Non-pigmented ciliary epithelial cell (primary cell): ENCODE measurements at regions not wholly inside any gene's neighbourhood (a gene's known extent, or its start where the extent isn't known, plus 50 kb on each side); places are given as distances from the start of the nearest gene placed in this dataset.
"Not testable (repeated sequence)": the region's sequence is repeated elsewhere in the genome, so short reads cannot be mapped to it uniquely, and the experiment has no call there.

Experiments used
- DNase-seq: peaks from one replicate; pipeline ENCODE4 v3.0.0-alpha.2; 2010; ENCODE audit warnings: low read depth

- DNase-seq, result no peak
These were observed 311.7 kb upstream of the HTR2C start for GRCh38 chrX:114272096-114272686.

DNA sequence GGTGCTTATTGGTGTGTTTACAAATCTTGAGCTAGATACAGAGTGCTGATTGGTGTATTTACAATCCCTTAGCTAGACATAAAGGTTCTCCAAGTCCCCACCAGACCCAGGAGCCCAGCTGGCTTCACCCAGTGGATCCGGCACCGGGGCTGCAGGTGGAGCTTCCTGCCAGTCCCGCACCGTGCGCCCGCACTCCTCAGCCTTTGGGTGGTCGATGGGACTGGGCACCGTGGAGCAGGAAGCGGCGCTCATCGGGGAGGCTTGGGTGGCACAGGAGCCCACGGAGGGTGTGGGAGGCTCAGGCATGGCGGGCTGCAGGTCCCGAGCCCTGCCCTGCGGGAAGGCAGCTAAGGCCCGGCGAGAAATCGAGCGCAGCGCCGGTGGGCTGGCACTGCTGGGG is 313.5 kb upstream of the HTR2C start:
- DNase-seq, result not testable (repeated sequence)

DNA sequence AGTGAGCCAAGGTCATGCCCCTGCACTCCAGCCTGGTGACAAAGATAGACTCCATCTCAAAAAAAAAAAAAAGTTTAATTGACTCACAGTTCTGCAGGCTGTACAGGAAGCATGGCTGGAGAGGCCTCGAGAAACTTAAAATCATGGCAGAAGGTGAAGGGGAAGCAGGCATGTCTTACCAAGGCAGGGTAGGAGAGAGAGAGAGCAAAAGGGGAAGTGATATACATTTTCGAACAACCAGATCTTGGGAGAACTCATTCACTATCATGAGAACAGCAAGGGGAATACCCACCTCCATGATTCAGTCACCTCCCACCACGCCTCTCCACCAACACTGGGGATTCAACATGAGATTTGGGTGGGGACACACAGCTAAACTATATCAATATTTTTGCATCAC is 315.2 kb upstream of the HTR2C start:
- no peak for DNase-seq

GRCh38 chrX:114267142-114267541 is 316.7 kb upstream of the HTR2C start:
- DNase-seq, result no peak

GRCh38 chrX:114252186-114252585 is 331.7 kb upstream of the HTR2C start:
- DNase-seq, result no peak

- no peak for DNase-seq
These were observed 332.3 kb upstream of the HTR2C start for GRCh38 chrX:114251575-114251974.

DNA sequence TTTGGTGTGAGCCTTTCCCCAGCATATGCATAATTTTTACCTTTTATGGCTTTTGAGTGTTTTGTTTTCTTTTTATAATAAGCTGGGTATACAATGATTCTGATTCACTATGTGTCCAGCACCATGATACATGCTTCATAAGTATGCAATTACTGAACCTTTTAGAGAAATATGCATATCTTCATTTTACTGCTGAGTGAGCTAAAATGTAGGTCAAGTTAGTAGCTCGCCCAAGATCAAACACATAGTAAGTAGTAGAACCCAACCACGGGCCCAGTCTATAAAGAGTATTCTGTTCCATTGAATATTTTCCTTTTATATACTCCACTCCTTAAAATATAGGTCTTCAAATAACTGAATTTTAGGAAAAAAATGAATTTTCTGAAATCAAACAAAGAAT is 362.4 kb upstream of the HTR2C start:
- no peak for DNase-seq

- no peak for DNase-seq
These were observed 373.0 kb upstream of the HTR2C start for GRCh38 chrX:114210879-114211278.

- DNase-seq, result no peak
These were observed 382.3 kb upstream of the HTR2C start for GRCh38 chrX:114201622-114202021.

DNA sequence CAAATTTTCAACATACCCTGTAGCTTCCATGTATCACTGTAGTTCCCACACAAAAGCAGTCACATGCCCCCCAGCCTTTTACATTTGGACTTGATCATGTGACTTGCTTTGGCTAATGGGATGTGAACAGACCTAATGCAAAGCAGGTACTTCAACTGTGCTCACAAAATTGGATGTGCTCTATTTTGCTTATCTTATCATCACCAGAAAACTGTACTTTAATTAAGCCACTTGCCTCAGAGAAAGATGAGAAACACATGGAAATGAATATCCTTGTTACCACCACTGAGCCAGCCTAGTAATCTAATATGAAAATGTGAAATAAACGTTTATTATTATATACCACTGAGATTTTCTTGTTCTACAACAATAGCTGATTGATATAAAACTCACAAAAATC is 402.7 kb upstream of the HTR2C start:
- no peak for DNase-seq

DNA sequence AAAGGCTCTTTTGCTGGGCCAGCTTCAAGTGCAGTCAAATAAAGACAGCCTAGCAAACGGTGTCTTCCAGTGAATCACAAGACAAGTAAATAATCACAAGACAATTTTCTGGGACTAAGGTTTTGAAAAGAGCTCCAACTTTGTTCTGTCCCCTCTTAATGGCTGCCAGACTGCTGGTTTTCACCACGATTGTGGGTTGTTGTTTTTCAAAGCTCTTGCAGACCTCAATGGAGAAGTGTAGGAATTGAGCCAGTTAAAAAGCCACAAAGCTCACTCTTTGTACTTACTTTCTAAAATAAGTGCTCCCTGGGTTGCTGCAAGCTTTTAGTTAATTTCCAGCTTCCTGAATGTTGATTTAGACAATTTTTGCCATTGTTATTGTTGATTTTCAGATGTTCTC is 405.8 kb upstream of the HTR2C start:
- DNase-seq, result no peak

GRCh38 chrX:114167276-114167675 is 416.6 kb upstream of the HTR2C start:
- DNase-seq, result not testable (repeated sequence)

GRCh38 chrX:114166601-114167000 is 417.3 kb upstream of the HTR2C start:
- DNase-seq, result no peak

- no peak for DNase-seq
These were observed 418.3 kb upstream of the HTR2C start for GRCh38 chrX:114165537-114165936.

DNA sequence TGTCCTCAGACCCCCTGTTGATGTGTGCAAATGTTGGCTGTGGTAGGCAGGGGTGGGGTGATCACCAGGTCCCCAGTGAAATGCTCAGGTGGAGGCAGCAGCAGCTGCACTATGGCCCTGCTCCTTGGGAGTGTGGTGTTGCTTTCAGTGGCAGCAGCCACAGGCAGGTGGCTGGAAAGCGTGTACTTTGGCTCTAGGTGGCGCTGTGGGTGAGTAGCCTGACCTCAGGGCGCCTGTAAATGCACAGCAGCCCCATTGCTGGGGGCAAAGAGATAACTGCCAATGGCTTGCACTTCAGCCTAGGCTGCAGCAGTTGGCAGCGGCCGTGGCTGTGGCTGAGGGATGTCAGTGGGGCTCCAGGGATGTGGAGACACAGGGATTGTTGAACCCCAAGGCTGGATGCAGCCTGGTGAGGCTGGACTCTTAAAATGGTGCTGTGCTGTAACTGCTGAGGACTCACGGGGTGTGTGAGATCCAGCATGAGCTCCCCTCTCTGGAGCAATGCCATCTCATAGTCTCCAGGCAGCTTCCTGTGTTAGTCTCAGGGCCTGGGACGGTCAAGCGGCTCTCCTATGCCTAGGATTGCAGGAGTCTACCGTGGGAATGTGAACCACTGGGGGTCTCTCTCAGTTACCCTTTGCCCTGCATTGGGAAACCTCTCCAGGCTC is 421.7 kb upstream of the HTR2C start:
- no peak for DNase-seq

GRCh38 chrX:114152801-114153200 is 431.1 kb upstream of the HTR2C start:
- no peak for DNase-seq

GRCh38 chrX:114152130-114152529 is 431.8 kb upstream of the HTR2C start:
- DNase-seq, result peak; percentile 50

- DNase-seq, result no peak
These were observed 449.4 kb upstream of the HTR2C start for GRCh38 chrX:114134465-114134864.

- DNase-seq, result no peak
These were observed 456.4 kb upstream of the HTR2C start for GRCh38 chrX:114127411-114128025.

GRCh38 chrX:114127005-114127404 is 456.9 kb upstream of the HTR2C start:
- no peak for DNase-seq

GRCh38 chrX:114101081-114101480 is 482.8 kb upstream of the HTR2C start:
- no peak for DNase-seq

DNA sequence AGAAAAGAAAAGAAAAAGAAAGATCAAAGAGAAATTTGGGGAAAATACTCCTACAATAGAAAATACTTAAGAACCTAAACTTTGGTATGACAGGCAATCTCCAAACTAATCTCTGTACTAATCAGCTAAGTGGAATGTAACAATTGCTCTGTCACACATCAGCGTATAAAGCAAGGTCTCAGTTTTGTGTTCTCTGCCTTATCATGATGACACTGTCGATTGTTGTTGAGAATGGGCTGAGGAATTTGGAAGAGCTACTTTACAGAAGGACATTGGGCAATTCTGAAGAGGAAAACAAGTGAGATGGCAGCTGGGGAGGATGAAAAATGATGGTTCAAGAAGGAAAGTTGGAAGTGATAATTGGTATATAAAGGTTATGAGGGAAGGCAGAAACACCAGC is 486.0 kb upstream of the HTR2C start:
- DNase-seq, result no peak

DNA sequence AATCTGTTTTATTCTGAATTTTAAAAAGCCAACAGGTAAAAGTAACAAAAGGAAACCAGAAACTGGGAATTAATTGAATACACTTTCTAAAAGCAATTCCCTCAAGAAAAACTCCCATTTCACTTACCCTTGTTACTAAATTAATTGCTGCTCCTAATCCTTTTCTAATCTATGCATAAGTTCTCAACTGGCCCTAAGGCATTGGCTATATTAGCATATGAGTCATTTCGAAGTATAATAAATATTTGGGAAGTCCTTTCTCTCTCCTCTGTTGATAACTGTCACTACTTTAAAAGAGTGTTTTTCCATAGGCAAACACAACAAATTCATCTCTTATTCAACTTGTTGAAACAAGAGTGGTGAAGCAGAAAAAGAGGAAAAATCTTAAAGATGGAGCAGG is 486.5 kb upstream of the HTR2C start:
- DNase-seq, result no peak

GRCh38 chrX:114095789-114096188 is 488.1 kb upstream of the HTR2C start:
- no peak for DNase-seq
